Fibroblast of mammary gland (primary cell): ENCODE measurements at regions not wholly inside any gene's neighbourhood (a gene's known extent, or its start where the extent isn't known, plus 50 kb on each side); places are given as distances from the start of the nearest gene placed in this dataset.

Source experiments
- DNase-seq: peaks from one replicate; pipeline ENCODE4 v3.0.0-alpha.2; 2010; ENCODE audit warnings: low read depth
- H3K4me3 ChIP-seq: 2 replicates; pipeline ENCODE4 v1.5.1; 2011; ENCODE audit warnings: low read depth, mild to moderate bottlenecking, low read length, moderate library complexity; ENCODE audit not compliant: control insufficient read depth
- CTCF ChIP-seq: conservative IDR thresholded peaks from 2 replicates; pipeline ENCODE4 v1.5.1; 2011; ENCODE audit warnings: low read depth, low read length, inconsistent platforms; ENCODE audit not compliant: control insufficient read depth, insufficient read depth

- no peak for TF ChIP-seq CTCF
- peak; percentile 64 for DNase-seq
- H3K4me3 ChIP-seq: no peak overlapping the region
Measured at GRCh38 chr6:2542858-2543218, 207.9 kb downstream of the MYLK4 start.

- DNase-seq: no peak
- no peak for TF ChIP-seq CTCF
- H3K4me3 ChIP-seq: no peak overlapping the region
Measured at GRCh38 chr6:2542101-2542857, 208.4 kb downstream of the MYLK4 start.

GRCh38 chr6:2536451-2536850, 214.3 kb downstream of the MYLK4 start:
- TF ChIP-seq CTCF: no peak
- no peak for DNase-seq

GRCh38 chr6:2535506-2535905, 215.2 kb downstream of the MYLK4 start:
- no peak for DNase-seq
- H3K4me3 ChIP-seq: no peak overlapping the region
- no peak for TF ChIP-seq CTCF

More at GRCh38 chr6:2536451-2536850, 214.3 kb downstream of the MYLK4 start:
- H3K4me3 ChIP-seq: no peak overlapping the region

- H3K4me3 ChIP-seq: no peak overlapping the region
- TF ChIP-seq CTCF: no peak
- peak; percentile 82 for DNase-seq
Measured at GRCh38 chr6:2534406-2535042, 216.2 kb downstream of the MYLK4 start.

- peak; percentile 97 for DNase-seq
- no peak for TF ChIP-seq CTCF
- no peak overlapping the region for H3K4me3 ChIP-seq
Measured at GRCh38 chr6:2531426-2532215, 219.1 kb downstream of the MYLK4 start.
